Endodermal cell (in vitro differentiated cells): ENCODE measurements at regions not wholly inside any gene's neighbourhood (a gene's known extent, or its start where the extent isn't known, plus 50 kb on each side); places are given as distances from the start of the nearest gene placed in this dataset.

Experiments used
- DNase-seq: peaks from one replicate; pipeline ENCODE4 v3.0.0-alpha.2; 2017
- H3K27ac ChIP-seq: 2 replicates; pipeline ENCODE4 v1.5.1; 2013; ENCODE audit warnings: mild to moderate bottlenecking, low read depth, low read length, moderate library complexity
- H3K27me3 ChIP-seq: 2 replicates; pipeline ENCODE4 v1.6.1; 2013; ENCODE audit warnings: mild to moderate bottlenecking, low read length, moderate library complexity; ENCODE audit not compliant: insufficient read depth, control insufficient read depth, poor library complexity, severe bottlenecking
- H3K36me3 ChIP-seq: 2 replicates; pipeline ENCODE4 v1.7.0; 2013; ENCODE audit warnings: mild to moderate bottlenecking, low read length, moderate library complexity; ENCODE audit not compliant: control insufficient read depth, insufficient read depth
- H3K4me1 ChIP-seq: one replicate; pipeline ENCODE4 v1.7.0; 2013; ENCODE audit warnings: low read length; ENCODE audit not compliant: control insufficient read depth, insufficient read depth
- H3K4me3 ChIP-seq: 2 replicates; pipeline ENCODE4 v1.5.1; 2013; ENCODE audit warnings: mild to moderate bottlenecking, low read length, moderate library complexity
- H3K9ac ChIP-seq: 2 replicates; pipeline ENCODE4 v1.6.1; 2013; ENCODE audit warnings: mild to moderate bottlenecking, low read length, moderate library complexity; ENCODE audit not compliant: poor library complexity, severe bottlenecking; ENCODE audit errors: extremely low read depth
- H3K9me3 ChIP-seq: 2 replicates; pipeline ENCODE4 v1.6.1; 2013; ENCODE audit warnings: mild to moderate bottlenecking, low read length, moderate library complexity; ENCODE audit not compliant: control insufficient read depth
- H3K27ac Mint-ChIP-seq: 2 replicates; pipeline ENCODE4 v1.8.0; 2020; ENCODE audit warnings: mixed read lengths
- H3K27me3 Mint-ChIP-seq: 2 replicates; pipeline ENCODE4 v1.8.0; 2021; ENCODE audit warnings: mild to moderate bottlenecking, mixed read lengths; ENCODE audit not compliant: insufficient read depth
- H3K36me3 Mint-ChIP-seq: 2 replicates; pipeline ENCODE4 v1.8.0; 2020; ENCODE audit warnings: low read depth, mixed read lengths
- H3K4me1 Mint-ChIP-seq: 2 replicates; pipeline ENCODE4 v1.8.0; 2020; ENCODE audit warnings: mixed read lengths
- H3K4me3 Mint-ChIP-seq: 2 replicates; pipeline ENCODE4 v1.8.0; 2020; ENCODE audit warnings: mild to moderate bottlenecking, moderate library complexity, mixed read lengths
- H3K9me3 Mint-ChIP-seq: 2 replicates; pipeline ENCODE4 v1.8.0; 2020; ENCODE audit warnings: mild to moderate bottlenecking, mixed read lengths
- WGBS, 2 experiments: methylation state at CpG; one replicate each; pipeline versions ENCODE4 v1.1.5 to v1.1.7; 2013; ENCODE audit warnings: missing lambda C conversion rate in 2 of 2, mixed read lengths in 1 of 2; ENCODE audit not compliant: insufficient coverage in 1 of 2, insufficient read length in 1 of 2; 5-methylcytosine and 5-hydroxymethylcytosine counted together
- TF ChIP-seq, protein P1 (sequence below): fragments of 200-600 bp; sonication (generic); conservative IDR thresholded peaks from 2 replicates; pipeline ENCODE4 v1.5.0; 2021; ENCODE audit warnings: antibody characterized with exemption, mild to moderate bottlenecking

- Mint-ChIP-seq H3K36me3 (no peaks in the 10 kb centered on the region), H3K9me3 (no peaks in the 10 kb centered on the region), H3K4me1 (peaks cover 14% of the 10 kb centered on the region), H3K4me3 (no peak overlapping the region), H3K27me3 (no peaks in the 10 kb centered on the region), H3K27ac (no peak overlapping the region)
- H3K4me3 ChIP-seq = no peak overlapping the region
- H3K4me1 ChIP-seq = peaks cover 9% of the 10 kb centered on the region
- no peak overlapping the region for H3K9ac ChIP-seq
- no peaks in the 10 kb centered on the region for H3K27me3 ChIP-seq
- no peaks in the 10 kb centered on the region for H3K9me3 ChIP-seq
- 93 to 97% methylated on average over 5 of the region's 5 CpGs for WGBS, 2 experiments
- DNase-seq = peak; percentile 20
- no peak overlapping the region for H3K27ac ChIP-seq
- H3K36me3 ChIP-seq = no peaks in the 10 kb centered on the region
- TF ChIP-seq, protein P1, sequence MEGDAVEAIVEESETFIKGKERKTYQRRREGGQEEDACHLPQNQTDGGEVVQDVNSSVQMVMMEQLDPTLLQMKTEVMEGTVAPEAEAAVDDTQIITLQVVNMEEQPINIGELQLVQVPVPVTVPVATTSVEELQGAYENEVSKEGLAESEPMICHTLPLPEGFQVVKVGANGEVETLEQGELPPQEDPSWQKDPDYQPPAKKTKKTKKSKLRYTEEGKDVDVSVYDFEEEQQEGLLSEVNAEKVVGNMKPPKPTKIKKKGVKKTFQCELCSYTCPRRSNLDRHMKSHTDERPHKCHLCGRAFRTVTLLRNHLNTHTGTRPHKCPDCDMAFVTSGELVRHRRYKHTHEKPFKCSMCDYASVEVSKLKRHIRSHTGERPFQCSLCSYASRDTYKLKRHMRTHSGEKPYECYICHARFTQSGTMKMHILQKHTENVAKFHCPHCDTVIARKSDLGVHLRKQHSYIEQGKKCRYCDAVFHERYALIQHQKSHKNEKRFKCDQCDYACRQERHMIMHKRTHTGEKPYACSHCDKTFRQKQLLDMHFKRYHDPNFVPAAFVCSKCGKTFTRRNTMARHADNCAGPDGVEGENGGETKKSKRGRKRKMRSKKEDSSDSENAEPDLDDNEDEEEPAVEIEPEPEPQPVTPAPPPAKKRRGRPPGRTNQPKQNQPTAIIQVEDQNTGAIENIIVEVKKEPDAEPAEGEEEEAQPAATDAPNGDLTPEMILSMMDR = no peak
Observed at GRCh38 chr2:44084850-44085249, 83.8 kb upstream of the PPM1B start.

DNA sequence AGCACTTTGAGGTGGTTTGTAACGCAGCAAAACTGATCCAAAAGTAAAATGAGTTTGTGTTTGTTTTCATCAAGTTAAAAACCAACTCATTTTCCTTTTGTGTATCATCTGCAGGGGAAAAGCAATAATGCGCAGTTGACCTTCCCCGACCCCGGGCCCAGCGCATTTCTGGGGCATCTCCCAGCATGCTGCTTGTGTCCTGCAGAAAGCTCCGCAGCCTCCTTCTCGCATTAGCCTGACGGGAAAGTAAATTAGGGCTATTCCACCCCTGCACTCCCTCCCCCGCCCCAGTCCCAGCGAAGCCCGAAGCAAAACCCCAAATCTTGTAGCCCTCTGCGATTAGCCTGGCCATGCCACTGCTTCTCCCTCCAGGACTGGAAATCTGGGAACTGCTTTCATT lies 82.0 kb upstream of the PPM1B start:
- TF ChIP-seq, protein P1 = no peak
- Mint-ChIP-seq H3K9me3 (no peaks in the 10 kb centered on the region), H3K4me1 (peaks cover 19% of the 10 kb centered on the region), H3K4me3 (peak overlapping the region; percentile 48), H3K36me3 (no peaks in the 10 kb centered on the region), H3K27me3 (no peaks in the 10 kb centered on the region), H3K27ac (peak overlapping the region; percentile 11)
- peaks cover 9% of the 10 kb centered on the region for H3K4me1 ChIP-seq
- no peaks in the 10 kb centered on the region for H3K27me3 ChIP-seq
- no peak overlapping the region for H3K4me3 ChIP-seq
- H3K9ac ChIP-seq = no peak overlapping the region
- WGBS, 2 experiments = 86 to 88% methylated on average over 4 to 12 of the region's 12 CpGs
- no peak for DNase-seq
- H3K36me3 ChIP-seq = no peaks in the 10 kb centered on the region
- H3K27ac ChIP-seq = no peak overlapping the region
- no peaks in the 10 kb centered on the region for H3K9me3 ChIP-seq

- H3K27me3 Mint-ChIP-seq = no peaks in the 10 kb centered on the region
- Histone ChIP-seq H3K9me3 (no peaks in the 10 kb centered on the region), H3K27me3 (no peaks in the 10 kb centered on the region), H3K4me3 (peak overlapping the region; percentile 75), H3K4me1 (peaks cover 9% of the 10 kb centered on the region), H3K27ac (no peak overlapping the region), H3K9ac (peak overlapping the region; percentile 40), H3K36me3 (no peaks in the 10 kb centered on the region)
- WGBS, 2 experiments = 19 to 30% methylated on average over 17 to 29 of the region's 29 CpGs
- peaks cover 19% of the 10 kb centered on the region for H3K4me1 Mint-ChIP-seq
- no peaks in the 10 kb centered on the region for H3K36me3 Mint-ChIP-seq
- peak overlapping the region; percentile 89 for H3K27ac Mint-ChIP-seq
- TF ChIP-seq, protein P1 = peak; percentile 95
- peak overlapping the region; percentile 48 for H3K4me3 Mint-ChIP-seq
- H3K9me3 Mint-ChIP-seq = no peaks in the 10 kb centered on the region
- peak; percentile 96 for DNase-seq
Observed at GRCh38 chr2:44087036-44087713, 81.5 kb upstream of the PPM1B start.
